Amygdala (tissue), 56 donors: ENCODE measurements at regions not wholly inside any gene's neighbourhood (a gene's known extent, or its start where the extent isn't known, plus 50 kb on each side); places are given as distances from the start of the nearest gene placed in this dataset.
"Not testable (repeated sequence)": the region's sequence is repeated elsewhere in the genome, so short reads cannot be mapped to it uniquely, and the experiment has no call there.

Experiments
- DNase-seq, 56 donors: peaks; one replicate each; lab custom pipeline; 2025; lab: John Stamatoyannopoulos, UW

DNA sequence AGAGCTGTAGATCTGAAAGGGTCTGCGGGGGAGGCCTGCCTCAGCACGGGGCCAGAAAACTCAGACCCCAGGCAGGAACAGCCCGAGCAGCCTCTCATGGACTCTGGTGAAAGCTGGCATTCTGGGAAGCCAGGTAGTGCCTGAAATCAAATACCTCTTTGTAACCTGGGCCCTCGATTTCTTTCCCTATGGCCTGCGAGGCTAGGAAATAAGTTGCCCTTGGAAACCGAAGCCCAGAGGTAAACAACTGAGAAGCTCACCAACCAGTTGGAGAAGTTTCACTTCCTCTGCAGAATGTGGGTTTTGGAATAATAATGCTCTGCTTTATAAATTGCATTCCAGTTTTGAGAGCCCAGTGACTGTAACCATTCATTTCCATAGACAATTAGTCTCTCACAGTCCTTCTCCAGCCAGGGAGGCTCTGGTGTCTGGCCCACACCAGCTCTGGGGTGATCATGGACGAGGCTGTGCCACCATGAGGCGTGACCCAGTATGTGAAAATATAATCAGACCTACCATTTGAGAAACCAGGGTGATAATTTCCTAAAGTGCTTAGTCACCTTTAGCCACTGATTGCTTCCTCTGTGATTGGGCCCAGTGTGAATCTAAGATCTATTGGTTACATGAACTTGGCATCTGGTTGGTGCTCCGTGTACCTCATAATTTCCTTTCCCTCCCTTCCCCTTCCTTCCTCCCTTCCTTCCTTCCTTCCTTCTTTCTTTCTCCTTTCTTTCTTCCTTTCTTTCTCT lies 133.1 kb upstream of the PELI1 start:
- DNase-seq = peak in 16 of 56 donors; percentile 5 to 38 (median 14)

DNA sequence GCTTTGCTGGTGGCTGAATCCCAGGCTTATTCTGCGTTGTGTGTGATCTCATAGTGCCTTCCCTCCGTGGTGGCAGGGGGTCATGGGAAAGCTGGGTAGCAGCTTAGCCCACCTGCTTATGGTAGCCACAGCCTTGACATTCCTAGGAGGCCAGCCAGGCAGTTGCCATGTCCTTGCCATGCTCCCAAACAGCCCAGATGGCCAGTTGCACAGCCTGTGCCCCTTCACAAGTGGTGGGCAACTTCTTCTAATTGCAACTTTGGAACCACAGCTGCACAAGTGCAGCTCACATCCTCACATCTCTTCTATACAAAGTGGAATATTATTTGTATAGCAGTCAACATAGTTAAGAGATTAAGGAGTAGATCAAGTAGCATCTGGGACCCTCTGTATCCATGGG lies 136.6 kb upstream of the PELI1 start:
- not testable (repeated sequence) for DNase-seq

DNA sequence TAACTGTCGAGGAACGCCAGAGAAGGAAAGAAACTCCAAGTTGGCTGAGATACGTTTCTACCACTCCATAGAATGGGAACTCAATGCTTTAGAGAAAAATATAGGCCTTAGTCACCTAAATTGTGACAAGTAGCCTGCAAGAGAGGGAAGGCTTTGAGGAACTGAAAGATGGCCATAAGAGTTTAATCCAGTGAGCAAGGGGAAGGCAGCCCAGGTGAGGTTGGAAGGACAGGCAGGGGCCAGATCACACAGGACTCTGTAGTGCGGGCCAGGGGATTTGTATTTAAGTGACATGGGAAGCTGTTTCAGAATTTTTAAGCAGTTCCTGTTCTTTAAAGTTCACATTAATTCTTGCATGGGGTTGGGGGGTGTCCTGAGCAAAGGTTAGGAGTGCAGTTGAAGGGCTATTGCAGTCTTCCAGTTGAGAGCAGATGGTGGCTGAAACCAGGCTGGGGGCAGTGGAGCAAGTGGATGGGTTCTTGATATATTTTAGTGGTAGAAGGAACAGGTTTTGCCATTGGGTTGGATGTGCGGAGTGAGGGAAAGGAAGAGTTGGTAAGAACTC lies 138.9 kb upstream of the PELI1 start:
- no peak for DNase-seq

DNA sequence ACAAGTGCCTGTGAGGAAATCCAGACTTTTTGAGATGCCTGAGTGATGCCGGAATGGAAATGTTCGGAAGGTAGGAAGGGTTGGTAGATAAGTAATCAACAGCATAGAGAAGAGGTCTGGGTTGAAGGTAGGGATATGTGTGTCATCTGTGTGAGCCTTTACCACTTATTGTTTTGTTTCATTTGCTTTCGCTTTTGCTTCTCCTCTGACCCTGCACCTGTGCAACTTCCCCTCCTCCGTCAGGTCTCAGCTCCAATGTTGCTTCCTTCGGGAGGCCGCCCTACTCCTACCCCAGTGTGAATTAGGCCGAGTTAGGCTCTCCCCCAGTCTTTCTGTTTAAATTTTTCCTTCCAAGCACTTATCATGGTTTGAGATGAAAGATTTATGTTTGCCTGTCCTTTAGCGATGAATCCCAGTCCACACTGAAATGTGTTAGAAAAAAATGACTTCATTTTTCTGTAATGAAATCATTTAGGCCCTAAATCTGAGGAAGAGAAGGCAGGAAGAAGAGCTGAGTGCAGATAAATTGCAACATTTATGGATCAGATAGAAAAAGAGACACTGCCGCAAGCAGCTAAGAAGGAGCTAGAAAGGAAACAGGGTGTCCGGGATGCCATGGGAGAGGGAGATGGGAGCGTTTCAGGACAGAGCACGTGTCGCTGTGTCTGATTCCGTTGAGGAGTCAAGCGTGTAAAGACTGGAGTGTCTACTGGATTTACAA lies 139.6 kb upstream of the PELI1 start:
- no peak for DNase-seq

DNA sequence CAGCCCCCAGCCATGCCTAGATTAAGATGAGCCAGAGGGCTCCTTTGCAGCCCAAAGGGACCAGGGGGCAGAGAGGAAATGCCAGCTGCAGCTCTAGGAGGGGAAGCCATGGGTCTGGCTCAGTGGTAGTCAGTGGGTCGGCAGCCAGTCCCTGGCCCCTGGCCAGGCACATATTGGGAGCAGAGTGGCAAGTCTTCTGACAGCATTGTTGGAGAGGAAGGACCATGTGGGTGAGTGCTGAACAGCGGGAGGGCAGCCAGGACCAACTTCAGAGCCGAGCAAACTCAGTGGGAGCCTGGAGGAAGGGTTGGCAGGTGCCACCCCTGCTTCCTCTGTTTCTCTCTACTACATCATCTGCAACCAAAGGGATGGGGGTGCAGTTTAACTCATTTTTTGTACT lies 140.5 kb upstream of the PELI1 start:
- DNase-seq = peak in 37 of 56 donors; percentile 4 to 70 (median 31)

DNA sequence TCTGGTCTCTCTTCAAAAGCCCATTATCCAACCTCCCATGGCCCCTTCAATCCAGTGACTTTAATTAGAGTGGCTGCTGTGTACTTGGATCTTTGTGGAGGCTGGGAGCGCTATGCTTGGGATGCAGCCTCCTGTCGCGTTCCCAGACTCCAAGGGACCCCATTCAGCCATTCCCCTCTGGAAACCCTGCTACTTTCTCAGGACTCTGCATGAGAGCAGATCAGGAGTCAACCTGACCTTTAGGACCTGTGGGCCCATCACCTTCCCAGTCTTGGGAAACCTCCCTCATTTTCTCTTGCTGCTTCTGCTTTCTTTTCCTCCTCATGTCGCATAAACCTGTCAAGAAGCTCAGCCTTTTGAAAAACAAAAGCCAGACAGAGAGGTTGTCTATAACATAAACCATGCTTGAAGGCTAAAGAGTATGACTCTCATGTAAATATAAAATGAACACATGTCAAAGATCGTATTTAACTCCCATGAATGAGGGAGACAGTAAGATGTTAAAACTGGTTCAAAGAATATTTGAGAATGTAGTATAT lies 143.1 kb upstream of the PELI1 start:
- no peak for DNase-seq

DNA sequence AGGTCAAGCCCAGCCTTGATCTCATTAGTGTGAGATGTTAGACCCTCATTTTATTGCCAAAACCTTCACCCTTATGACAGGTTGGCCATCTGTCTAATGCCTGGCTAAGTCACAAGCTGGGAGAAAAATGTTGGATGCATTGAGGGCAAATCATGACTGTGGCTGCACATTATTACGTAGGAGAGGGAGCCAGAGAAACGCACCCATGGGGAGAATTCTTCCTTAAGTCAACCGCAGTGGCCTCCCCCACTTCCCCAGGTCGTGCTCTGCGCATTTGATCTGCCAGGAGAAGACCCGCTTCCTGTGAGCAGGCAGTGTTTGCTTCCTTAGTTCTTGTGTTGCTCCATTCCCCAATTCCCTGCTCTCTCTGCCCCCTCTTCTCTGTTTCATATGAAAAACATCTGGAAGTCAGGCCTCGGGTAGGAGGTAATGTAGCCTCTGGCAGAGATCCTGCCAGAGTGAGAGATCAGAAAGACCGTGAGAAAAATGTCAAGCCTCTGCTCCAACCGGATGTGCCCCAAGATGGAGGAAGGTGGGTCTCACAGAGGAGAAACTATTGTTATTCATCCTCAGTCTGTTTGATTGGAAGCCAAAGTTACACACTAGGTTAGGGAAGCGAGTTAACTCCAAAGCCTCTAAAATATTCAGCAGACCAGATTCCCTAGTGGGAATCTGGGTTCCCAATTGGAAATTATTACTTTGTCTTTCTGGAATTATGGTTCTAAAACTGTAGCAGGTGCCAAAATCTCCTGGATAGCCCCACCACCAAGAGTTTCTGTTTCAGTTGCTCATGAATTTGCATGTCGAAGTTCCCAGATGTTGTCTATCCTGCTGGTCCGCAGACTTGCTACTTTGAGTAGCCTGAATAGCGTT lies 144.3 kb upstream of the PELI1 start:
- no peak for DNase-seq

DNA sequence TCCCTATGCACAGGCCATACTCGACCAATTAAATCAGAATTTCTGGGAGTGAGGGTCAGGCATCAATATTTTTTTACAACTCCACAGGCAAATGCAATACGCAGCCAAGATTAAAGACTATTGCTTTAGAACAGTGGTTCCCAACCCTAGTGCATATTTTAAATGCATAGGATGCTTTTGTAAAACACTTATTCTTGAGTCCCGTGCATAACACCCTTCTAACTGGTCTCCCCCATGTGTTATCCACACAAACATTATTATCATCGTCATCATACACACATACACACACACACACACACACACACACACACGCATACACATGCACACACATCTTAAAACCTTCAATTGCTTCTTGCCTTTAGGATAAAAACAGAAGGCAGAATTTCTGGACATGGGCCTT lies 145.0 kb upstream of the PELI1 start:
- no peak for DNase-seq

DNA sequence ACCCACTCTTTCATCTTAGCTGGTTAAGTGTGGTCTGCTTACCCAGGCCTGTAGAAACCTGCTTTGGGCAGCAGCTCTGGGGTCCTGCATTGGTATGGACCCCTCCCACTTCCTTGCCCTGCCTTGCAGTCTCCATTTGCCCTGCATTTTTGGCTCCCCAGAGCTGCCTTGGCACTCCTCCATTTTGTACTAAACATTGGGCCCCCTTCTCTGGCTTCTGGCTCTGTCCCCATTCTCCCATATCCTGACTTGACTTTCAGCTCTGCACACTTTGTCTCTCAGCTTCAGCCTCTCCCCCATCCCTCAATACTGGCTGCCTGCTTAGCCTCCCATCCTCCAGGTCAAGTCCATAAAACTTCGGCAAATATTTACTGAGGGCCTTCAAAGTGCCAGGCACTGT lies 145.5 kb upstream of the PELI1 start:
- no peak for DNase-seq

DNA sequence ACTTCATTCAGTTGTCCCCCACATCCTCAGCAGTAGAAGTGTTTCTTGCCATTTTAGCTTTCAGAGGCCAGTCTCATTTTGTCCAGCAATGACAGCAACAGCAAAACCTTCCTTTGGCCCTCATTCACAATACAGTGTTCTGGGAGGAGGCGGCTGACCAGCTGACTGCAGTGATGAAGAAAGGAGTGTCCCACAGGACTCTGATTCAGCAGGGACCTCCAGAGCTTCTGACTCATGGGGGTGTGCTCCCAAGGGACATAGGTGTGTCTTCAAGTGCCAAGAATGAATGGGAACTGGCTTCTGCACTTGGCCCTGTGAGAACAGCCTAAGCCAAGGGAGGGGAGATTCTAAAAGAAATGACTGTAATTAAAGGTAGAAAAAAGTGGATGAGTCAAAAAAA lies 147.0 kb upstream of the PELI1 start:
- no peak for DNase-seq

DNA sequence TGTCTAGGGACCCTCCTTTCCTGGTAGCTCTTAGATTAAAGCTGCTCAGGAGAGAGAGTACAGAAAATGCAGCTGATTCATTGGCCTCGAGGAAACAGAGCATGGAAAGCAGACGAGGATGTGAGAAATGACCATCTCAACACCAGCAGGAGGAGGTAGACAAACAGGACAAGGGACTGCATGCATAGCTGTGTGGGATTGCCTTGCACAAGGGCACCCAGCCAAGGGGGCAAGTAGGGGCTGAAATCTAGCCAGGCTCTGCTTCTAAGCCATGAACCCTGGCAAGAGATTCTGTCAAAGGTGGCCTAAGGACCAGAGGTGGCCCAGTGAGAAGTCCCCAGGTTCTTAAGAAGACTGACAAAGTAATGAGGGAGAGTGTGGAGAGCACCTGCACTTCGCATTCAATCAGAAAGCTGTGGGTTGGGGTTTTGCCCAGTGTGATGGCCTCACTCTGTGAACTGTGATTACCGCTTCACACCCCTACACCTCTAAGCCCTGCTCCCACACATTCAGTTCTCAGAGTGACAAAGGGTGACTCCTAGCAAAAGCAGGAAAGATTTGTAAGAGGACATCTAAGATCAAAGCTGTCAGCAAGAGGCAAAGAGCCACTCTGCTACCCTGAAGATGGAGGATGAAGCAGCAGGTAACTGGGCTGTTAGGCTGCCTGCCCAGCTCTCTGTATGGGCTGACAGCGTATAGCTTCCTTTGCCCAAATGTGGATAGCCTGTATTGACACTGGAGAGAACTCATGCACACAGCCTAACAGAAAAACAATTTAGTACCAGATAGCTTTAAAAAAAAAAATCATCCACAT lies 151.3 kb upstream of the PELI1 start:
- DNase-seq = peak in 1 of 56 donors; percentile 62

DNA sequence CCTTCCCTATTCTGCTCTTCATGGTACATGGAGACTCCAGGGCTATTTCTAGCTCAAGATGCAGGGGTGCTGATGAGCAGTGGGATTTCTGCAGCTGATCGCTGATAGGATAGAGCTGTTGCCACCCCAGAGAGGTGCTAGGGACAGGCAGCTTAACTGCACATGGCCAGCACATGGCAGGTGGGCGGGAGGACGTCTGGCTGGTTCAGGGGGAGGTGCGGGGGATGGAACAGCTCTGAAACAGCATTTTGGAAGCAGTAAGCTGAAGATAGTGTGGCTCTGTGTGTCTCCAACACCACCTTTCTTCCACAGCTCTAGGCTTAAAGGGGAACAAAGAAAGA lies 151.9 kb upstream of the PELI1 start:
- DNase-seq = peak in 49 of 56 donors; percentile 14 to 90 (median 63)

DNA sequence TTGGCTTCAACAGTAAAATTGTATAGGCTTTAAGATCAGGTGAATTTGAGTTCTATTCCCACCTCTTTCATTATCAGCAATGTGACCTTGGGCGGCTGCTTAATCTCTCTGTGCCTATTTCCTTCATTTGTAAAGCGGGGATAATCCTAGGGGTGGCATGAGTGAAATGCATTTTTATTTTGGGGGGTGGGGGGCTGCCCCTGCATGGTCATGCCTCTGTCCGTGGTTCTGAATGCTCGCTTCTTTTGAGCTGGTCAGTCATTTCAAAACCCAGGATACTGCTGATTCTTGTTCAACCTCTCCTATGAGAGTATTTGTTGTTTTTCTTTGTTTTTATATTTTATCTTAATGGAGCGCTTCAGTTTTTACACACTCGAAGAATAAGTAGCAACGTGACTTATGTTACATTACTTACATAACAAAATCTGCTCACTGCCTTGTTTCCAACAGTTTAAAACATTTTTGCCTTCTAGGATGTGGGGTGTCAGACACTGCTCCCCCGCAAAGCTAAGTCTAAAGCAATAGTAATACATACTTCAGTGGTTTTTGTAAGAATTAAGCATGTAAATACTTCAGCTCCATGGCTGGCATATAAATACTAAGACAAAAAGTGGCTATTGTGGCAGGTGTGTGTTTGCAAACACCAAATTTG lies 152.6 kb upstream of the PELI1 start:
- DNase-seq = no peak

DNA sequence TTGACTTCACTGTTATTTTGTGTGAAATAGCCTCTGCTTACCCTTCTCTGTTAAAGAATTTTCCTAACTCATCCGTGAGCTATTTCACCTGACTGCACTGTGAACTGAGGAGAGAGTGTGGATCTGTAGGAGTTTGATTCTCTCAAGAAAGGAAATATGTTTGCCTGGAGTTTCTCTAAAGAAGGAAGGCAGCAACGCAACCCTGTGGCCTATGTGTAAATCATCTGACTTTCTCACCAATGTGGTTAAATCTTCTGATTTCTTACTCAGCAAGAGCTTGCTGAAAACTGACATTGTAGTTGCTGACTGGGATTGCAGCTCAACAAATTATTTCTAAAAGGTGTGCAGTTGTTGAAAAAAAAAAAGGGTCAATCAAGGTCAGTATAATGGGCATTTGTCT lies 153.9 kb upstream of the PELI1 start:
- DNase-seq = no peak

DNA sequence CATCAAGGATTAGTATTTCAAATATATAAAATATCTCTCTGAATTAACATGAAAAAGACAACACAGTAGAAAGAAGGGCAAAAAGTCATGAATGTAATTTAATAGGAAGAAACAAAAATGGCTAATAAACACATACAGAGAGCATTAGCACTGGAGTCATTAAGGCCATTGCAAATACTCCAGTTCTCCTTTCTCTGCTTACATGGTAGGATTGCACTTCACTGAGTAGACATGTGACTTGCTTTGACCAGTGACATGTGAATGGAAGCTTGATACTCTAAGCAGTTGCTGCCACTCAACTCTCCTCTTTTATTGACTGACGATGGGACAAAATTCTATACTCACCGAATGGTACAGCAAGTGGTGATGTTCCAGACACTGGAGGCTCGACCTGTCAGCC lies 153.9 kb upstream of the LGALSL start:
- DNase-seq = no peak

DNA sequence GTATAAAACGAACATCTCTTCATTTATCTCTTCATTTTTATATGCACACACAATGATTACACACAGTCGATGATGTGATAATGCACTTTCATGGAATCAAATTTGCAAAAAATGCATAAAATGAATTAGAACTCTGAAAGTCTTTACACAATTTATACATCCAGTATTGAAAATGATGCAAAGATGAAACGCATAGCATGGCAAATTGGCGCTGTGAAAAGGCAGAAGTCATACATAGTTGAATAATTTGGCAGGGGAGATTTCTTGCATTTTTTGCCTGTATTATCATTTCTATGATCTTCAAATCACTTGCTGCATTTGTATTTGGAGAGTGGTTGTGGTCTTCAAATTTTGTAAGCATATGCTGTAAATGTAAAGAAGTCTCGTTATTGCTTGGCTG lies 150.7 kb upstream of the LGALSL start:
- no peak for DNase-seq

DNA sequence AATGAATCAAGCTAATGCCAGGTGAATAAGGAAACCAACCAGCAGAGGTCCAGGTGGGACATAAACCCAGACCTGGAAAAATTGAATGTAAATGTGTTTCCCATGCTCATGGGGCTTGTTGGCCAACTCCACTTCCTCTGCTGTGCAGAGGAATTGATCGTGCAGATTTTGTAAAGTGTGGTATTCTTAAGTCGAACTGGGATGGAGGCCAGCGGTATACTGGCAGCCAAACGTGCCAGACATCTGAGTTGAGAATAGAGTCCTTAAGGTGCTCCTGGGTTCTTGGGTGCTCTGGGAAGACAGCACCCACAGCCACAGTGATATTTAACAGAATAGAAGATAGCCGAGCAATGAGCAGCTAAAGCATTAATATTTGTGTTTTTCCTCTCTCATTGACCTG lies 146.5 kb upstream of the LGALSL start:
- DNase-seq = no peak

DNA sequence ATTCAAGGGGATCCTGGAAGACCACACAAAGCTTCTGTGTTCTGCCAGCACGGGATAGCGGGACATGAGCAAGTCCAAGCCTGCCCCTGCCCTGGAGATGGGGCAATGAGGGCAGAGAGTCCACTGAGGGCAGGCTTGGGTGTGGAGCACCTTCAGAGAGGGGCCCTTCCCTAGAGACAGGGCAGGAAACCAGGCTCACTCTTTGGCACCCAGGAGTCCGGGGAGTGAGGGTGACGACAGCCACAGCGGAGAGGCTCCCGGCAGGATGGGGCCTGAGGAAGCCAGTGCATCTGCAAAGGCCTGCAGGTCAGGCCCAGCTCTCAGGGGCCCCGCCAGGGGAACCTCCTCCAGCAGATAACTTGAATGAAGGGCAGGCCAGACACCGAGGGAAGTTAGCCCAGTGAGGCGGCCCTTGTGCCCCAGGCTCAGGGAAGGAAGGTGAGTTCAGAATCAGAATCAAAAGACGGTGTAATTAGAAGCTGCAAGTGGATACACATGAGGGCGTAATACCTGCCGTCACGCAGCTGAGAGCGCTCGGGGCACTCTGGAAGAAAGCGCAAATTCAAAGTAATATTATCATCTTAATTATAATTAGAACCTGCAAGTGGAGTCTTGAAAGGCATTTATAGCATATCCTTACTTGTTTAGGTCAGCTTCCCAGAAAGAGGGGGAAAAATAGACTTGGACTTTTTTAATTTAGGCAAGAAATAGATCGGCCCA lies 142.6 kb upstream of the LGALSL start:
- DNase-seq = no peak
